ENCODE measurements at regions not wholly inside any gene's neighbourhood (a gene's known extent, or its start where the extent isn't known, plus 50 kb on each side); places are given as distances from the start of the nearest gene placed in this dataset.

DNA sequence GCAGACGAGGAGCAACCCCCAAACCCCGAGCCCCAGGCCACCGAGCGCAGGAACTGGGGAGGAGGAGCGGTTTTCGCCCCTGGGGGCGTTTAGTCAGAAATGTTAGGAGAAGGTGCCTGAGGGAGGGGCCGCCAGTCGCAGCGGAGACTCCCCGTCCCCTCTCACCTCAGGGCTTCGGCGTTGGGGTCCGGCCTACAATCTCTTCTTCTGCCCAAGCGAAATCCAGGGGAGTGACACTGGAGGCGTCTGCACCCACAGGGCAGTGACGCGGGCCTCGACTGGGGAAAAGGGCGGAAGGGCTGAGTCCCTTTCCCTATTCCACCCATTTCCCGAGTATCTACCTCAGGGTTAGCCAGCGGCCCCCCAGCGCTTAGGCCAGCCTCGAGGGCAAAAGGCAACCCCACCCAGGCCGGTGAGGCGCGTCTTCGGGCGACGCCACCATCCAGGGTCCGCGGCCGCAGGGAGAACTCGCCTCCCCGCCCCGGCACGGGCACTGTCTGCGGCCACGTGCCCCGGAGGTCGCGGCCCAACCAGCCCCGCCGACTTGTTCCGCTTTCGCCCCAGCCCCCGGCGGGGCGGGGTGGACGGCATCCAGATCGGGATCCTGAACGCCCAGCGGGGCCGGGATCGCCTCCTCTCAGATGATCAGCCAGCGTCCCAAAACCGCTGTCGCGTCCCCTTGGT, 118.7 kb upstream of the BARHL2 start (continued):
- TF ChIP-seq AR (CRISPR knock-in tag; IDR thresholded peaks at IDR 0.05): no peak
- TF ChIP-seq ZNF232 (CRISPR knock-in tag; IDR thresholded peaks at IDR 0.05): no peak
- no peak for TF ChIP-seq HMGA2 (CRISPR knock-in tag; IDR thresholded peaks at IDR 0.05)
- TF ChIP-seq, protein P1, sequence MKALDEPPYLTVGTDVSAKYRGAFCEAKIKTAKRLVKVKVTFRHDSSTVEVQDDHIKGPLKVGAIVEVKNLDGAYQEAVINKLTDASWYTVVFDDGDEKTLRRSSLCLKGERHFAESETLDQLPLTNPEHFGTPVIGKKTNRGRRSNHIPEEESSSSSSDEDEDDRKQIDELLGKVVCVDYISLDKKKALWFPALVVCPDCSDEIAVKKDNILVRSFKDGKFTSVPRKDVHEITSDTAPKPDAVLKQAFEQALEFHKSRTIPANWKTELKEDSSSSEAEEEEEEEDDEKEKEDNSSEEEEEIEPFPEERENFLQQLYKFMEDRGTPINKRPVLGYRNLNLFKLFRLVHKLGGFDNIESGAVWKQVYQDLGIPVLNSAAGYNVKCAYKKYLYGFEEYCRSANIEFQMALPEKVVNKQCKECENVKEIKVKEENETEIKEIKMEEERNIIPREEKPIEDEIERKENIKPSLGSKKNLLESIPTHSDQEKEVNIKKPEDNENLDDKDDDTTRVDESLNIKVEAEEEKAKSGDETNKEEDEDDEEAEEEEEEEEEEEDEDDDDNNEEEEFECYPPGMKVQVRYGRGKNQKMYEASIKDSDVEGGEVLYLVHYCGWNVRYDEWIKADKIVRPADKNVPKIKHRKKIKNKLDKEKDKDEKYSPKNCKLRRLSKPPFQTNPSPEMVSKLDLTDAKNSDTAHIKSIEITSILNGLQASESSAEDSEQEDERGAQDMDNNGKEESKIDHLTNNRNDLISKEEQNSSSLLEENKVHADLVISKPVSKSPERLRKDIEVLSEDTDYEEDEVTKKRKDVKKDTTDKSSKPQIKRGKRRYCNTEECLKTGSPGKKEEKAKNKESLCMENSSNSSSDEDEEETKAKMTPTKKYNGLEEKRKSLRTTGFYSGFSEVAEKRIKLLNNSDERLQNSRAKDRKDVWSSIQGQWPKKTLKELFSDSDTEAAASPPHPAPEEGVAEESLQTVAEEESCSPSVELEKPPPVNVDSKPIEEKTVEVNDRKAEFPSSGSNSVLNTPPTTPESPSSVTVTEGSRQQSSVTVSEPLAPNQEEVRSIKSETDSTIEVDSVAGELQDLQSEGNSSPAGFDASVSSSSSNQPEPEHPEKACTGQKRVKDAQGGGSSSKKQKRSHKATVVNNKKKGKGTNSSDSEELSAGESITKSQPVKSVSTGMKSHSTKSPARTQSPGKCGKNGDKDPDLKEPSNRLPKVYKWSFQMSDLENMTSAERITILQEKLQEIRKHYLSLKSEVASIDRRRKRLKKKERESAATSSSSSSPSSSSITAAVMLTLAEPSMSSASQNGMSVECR (CRISPR knock-in tag; IDR thresholded peaks at IDR 0.05; ENCODE audit: borderline replicate concordance): peak; percentile 78; the same call in 1 of the 2 replicates
- peak; percentile 89 for TF ChIP-seq MAX (CRISPR knock-in tag; IDR thresholded peaks at IDR 0.05)
- TF ChIP-seq USF2 (CRISPR knock-in tag; IDR thresholded peaks at IDR 0.05): peak; percentile 75
- TF ChIP-seq JAZF1 (CRISPR knock-in tag; IDR thresholded peaks at IDR 0.05): no peak
- TF ChIP-seq SMAD4 (CRISPR knock-in tag; IDR thresholded peaks at IDR 0.05): no peak
- TF ChIP-seq, protein P2, sequence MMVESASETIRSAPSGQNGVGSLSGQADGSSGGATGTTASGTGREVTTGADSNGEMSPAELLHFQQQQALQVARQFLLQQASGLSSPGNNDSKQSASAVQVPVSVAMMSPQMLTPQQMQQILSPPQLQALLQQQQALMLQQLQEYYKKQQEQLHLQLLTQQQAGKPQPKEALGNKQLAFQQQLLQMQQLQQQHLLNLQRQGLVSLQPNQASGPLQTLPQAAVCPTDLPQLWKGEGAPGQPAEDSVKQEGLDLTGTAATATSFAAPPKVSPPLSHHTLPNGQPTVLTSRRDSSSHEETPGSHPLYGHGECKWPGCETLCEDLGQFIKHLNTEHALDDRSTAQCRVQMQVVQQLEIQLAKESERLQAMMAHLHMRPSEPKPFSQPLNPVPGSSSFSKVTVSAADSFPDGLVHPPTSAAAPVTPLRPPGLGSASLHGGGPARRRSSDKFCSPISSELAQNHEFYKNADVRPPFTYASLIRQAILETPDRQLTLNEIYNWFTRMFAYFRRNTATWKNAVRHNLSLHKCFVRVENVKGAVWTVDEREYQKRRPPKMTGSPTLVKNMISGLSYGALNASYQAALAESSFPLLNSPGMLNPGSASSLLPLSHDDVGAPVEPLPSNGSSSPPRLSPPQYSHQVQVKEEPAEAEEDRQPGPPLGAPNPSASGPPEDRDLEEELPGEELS (CRISPR knock-in tag; IDR thresholded peaks at IDR 0.05): peak; percentile 70; the same call in 1 of the 2 replicates
- no peak for TF ChIP-seq ZNF532 (CRISPR knock-in tag; IDR thresholded peaks at IDR 0.05; ENCODE audit: borderline replicate concordance)
- TF ChIP-seq, protein P3, sequence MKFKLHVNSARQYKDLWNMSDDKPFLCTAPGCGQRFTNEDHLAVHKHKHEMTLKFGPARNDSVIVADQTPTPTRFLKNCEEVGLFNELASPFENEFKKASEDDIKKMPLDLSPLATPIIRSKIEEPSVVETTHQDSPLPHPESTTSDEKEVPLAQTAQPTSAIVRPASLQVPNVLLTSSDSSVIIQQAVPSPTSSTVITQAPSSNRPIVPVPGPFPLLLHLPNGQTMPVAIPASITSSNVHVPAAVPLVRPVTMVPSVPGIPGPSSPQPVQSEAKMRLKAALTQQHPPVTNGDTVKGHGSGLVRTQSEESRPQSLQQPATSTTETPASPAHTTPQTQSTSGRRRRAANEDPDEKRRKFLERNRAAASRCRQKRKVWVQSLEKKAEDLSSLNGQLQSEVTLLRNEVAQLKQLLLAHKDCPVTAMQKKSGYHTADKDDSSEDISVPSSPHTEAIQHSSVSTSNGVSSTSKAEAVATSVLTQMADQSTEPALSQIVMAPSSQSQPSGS (CRISPR knock-in tag; IDR thresholded peaks at IDR 0.05; ENCODE audit: borderline replicate concordance, low read depth): no peak
- no peak for TF ChIP-seq ATF1 (CRISPR knock-in tag; IDR thresholded peaks at IDR 0.05)
- no peak for TF ChIP-seq ZNF423 (CRISPR knock-in tag; IDR thresholded peaks at IDR 0.05)
- no peak; the same call in 1 of the 2 replicates for TF ChIP-seq ZNF317 (CRISPR knock-in tag; IDR thresholded peaks at IDR 0.05; ENCODE audit: borderline replicate concordance, low read depth)
- TF ChIP-seq, protein P4, sequence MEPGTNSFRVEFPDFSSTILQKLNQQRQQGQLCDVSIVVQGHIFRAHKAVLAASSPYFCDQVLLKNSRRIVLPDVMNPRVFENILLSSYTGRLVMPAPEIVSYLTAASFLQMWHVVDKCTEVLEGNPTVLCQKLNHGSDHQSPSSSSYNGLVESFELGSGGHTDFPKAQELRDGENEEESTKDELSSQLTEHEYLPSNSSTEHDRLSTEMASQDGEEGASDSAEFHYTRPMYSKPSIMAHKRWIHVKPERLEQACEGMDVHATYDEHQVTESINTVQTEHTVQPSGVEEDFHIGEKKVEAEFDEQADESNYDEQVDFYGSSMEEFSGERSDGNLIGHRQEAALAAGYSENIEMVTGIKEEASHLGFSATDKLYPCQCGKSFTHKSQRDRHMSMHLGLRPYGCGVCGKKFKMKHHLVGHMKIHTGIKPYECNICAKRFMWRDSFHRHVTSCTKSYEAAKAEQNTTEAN (CRISPR knock-in tag; IDR thresholded peaks at IDR 0.05): peak; percentile 85; the same call in 1 of the 2 replicates
- no peak for TF ChIP-seq NFYB (CRISPR knock-in tag; conservative IDR thresholded peaks at IDR 0.05; ENCODE audit: low read depth)
- TF ChIP-seq, protein P5, sequence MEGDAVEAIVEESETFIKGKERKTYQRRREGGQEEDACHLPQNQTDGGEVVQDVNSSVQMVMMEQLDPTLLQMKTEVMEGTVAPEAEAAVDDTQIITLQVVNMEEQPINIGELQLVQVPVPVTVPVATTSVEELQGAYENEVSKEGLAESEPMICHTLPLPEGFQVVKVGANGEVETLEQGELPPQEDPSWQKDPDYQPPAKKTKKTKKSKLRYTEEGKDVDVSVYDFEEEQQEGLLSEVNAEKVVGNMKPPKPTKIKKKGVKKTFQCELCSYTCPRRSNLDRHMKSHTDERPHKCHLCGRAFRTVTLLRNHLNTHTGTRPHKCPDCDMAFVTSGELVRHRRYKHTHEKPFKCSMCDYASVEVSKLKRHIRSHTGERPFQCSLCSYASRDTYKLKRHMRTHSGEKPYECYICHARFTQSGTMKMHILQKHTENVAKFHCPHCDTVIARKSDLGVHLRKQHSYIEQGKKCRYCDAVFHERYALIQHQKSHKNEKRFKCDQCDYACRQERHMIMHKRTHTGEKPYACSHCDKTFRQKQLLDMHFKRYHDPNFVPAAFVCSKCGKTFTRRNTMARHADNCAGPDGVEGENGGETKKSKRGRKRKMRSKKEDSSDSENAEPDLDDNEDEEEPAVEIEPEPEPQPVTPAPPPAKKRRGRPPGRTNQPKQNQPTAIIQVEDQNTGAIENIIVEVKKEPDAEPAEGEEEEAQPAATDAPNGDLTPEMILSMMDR (IDR thresholded peaks at IDR 0.05): no peak
- no peak for TF ChIP-seq ESRRA (CRISPR knock-in tag; IDR thresholded peaks at IDR 0.05; ENCODE audit: borderline replicate concordance)
